Left renal pelvis (tissue), 4 donors: ENCODE measurements at regions not wholly inside any gene's neighbourhood (a gene's known extent, or its start where the extent isn't known, plus 50 kb on each side); places are given as distances from the start of the nearest gene placed in this dataset.

Source experiments
- DNase-seq, 4 donors: peaks; one replicate each; pipeline ENCODE4 v3.0.0-alpha.2; 2013; ENCODE audit warnings: low read depth in 4 of 4, low spot score in 3 of 4

DNA sequence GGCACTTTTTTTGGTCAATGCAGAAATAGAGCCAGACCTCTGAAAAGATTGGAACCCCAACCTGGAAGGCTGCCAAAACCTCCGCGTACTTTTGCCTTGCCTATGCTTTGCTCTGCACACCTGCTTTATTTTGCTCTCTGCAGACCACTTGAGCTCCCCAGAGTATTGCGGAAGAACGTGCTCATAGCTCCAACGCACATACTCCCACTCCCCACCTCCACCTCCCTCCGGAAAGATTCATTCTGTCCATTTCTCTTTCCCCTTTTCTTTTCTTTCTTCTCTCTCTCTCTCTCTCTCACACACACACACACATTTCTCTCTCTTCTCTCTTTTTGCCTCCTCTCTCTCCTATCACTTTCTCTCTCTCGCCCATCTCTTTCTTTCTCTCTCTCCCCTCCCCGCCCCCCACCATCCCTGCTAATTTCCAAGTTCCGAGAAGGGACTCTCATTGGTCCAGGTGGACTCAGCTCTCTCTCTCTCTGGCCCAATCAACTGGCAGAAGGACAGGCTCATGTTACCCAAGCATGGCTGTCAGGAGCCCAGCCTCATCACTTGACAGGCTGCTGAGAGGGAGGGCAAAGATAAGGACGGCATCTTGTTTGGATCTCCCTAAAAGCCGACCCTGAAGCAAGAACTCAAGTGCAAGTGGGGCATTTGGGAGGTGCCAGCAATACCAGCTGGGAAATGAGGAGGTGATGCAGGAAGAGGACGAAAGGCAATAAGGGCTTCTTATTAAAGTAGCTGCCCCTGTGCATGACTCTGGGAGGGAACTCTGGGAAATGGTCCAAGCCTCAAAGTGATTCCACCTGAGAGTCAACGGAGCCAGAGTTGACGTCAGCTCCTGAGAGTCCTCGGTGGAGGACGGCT is 246.1 kb downstream of the LY86 start:
- no peak for DNase-seq

DNA sequence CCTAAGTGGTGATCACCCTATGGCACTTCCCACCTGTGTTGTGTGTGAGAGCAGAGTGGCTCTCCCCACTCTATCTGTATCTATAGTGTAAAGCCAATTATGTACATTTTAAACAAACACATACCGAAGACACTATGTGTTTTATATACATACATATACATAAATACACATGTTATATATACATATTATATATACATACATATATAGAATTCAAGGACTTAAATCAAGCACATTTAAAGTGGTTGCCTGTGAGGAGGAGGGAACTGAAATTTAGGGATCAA is 246.6 kb downstream of the LY86 start:
- DNase-seq: no peak

DNA sequence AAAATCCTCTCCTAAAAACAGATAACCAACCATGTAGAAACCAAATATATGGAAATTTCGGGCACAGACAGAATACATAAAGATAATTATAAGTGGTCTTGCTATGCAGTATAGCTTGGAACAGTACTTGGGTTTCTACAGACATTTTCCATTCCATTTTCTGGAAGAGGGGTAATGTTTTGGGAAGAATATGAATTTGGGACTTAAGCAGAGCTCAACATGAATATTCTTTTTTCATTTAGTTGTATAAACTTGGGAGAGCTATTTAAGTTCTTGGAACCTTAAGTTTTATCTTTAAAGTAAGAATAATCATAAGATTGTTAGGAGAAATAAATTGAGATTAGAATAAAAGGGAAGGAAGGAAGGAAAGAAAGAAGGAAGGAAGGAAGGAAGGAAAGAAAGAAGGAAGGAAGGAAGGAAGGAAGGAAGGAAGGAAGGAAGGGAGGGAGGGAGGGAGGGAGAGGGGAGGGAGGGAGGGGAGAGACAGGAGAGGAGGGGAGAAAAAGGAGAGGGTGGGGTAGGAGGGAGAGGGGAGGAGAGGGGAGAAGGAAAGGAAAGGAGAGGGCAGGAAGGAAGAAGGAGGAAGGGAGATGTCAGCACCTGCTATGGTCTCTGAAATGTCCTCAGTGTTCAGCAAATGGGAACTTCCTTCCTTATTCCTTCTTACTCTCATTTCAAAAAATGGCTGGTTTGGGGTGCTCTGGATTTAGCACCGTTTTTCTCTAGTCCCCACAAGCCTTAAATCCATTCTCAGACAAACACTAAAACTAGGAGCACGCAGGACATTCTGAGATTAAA is 248.3 kb downstream of the LY86 start:
- DNase-seq: no peak

- no peak for DNase-seq
These were observed 249.1 kb downstream of the LY86 start for GRCh38 chr6:6837541-6838080.

DNA sequence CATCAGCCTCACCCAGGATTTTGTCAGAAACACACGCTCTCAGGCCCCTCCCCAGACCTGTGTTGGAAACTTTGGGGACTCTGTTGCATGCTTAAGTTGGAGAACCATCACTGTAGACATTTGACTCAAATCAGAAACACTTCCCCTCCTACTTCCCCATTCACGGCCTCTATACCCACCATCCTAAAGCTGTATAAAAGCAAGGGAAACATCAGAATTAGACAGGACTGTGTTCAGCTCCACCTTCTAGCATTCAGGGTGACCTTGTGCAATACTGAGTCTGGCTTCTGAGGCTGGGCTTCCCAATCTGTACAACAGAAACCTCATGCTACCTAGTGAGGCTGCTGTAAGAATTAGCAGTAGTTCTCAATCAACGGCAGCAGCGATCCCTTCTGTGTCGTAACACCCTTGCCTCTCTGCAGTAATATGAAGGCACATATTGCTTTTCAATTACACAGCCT is 252.3 kb downstream of the LY86 start:
- no peak for DNase-seq

- DNase-seq: no peak
These were observed 253.1 kb downstream of the LY86 start for GRCh38 chr6:6841571-6841970.

DNA sequence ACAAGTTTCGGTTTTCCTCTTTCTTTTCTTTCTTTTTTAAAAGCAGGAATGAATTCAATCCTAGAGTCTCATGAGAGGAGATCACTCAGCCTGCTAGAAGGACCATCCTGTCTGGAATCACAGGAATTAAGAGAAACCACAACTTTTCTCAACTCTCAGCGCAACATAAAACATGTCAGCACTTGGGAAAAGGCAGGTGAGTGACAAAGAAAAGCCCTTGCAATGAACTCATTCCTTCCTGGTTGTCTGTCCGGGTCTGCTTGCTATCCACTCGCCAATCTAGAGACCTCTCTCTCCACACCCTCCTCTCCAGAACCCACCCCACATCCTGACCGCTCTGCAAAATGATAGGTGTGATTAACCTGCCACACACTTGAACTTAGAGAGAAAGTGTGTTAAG is 253.8 kb downstream of the LY86 start:
- DNase-seq: no peak

GRCh38 chr6:6843057-6843627 is 254.6 kb downstream of the LY86 start:
- DNase-seq: no peak

GRCh38 chr6:6843777-6844176 is 255.3 kb downstream of the LY86 start:
- DNase-seq: no peak

DNA sequence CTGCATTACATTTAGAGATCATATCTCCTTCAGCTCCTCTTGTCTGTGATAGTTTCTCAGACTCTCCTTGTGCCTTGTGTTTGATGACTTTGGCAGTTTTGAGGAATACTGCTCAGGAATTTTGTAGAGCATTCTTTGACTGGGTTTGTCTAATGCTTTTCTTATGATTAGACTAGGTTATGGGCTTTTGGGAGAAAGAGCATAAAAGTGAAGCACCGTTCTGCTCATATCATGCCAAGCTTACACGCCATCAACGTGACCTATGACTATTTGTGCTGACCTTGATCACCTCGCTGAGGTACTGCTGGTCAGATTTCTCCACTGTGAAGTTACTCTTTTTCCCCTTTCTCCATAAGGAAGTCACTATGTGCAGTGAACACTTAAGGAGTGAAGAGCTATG is 256.0 kb downstream of the LY86 start:
- no peak for DNase-seq

DNA sequence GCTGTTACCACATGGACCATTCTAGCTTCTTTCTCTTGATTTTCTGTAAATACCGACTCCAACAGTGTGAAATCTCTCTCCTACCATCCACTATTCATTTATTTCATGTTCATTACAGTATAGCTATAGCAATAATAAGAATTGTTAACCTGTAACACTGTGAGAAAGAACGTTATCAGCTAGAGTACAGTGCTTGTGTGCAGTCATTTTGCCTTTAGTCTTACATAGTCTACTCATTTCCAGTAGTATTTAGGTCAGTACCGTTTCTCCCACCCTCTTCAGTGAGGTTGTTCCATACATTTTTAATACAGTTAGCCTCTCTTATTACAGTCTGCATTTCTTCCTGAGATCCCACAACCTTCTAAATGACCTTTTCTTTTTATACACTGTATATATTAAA is 257.1 kb downstream of the LY86 start:
- no peak for DNase-seq

GRCh38 chr6:6847591-6847990 is 259.1 kb downstream of the LY86 start:
- no peak for DNase-seq

DNA sequence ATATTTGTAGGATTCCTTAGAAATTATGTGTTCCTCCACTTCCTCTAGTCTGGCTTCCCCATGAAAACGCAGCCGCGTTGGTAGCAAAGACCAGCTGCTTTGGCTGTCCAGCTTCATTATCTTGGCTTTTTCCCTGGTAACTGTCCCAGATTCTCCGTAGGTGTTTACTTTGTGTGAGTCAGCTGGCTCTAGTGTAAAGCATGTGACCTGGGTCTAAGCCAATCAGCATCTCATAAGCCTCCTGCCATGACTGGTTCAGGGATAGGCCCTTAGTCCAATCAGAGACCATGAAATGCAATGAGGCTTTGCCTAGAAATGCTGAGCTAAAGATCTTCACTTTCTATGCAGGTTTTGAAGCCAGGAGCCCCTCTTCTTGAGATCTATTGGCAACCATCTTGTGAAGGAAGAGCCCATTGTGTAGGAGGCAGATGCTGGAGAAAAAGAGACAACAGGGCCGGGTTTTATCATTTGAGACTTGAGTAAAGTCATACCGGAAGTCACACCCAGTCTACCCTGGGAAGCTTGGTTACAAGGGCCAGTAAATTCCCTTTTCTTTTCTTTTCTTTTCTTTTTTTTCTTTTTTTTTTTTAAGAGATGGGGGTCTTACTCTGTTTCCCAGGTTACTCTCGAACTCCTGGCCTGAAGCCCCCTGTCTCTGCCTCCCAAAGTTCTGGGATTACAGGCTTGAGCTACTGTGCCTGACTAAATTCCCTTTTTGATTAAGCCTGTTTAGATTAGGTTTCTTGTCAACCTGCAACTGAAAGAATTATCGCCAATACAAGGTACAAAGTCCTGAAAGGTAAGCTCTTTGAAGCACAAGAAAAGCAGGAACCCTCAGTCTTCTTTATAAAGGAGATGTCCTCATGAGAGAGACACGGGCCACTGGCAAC is 256.5 kb upstream of the RREB1 start:
- DNase-seq: no peak

DNA sequence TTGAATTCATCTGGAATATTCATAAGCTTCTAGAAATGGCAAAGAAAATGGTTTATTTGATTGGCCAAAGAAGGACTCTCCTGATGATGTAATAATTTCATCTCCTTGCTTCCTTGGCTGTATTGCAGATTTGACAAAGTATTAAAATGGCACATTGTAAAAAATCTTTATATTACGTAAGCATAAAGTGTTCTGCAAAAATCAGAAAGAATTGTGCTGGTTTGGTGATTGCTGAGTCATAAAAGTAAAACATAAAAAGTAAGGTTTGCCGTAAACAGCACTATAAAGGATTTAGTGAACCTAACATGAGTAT is 255.9 kb upstream of the RREB1 start:
- DNase-seq: no peak

DNA sequence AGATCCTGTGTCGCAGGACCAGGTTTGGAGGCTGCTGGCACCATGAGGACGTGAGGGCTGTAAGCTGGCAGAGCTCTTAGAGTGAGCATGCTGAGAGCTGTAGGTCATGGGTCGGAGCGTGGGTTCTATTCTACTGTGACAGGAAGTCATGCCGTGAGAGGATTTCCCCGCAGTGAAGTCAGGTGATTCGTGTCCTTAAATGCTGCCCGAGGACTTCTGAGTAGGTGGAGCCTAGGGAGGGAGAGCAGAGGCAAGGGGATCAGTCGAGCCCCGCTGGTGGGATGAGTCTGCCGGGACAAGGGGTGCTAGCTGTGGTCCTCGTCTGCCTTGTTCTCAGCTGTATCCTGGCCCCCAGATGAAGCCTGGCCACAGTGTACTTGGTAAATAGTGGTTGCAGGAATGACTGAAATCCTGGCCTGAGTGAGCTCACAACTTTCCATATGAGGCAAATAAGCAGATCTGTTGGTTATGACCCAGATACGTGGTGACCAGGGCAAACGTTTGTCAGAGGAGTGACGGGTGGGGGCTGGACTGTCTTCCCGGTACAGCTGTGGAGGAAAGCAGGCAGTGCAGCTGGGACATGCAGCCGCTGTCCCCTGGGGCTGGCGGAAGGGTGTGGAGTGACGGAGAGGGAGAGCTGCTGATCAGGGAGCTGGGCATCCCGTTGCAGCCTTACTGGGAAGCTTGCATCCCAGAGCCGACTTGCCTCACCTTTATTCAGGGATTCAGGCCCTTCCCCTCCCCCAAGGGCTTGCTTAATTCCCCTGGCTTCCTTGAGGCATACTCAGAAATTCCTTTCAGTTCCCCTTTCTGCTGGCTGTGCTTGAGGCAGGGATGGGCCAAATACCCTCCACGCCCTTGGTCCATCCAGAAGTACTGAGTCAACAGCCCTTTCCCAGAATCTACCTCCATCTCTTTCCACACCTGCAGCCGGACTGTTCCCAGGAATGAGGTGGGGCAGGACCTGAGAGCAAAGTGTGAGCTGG is 250.9 kb upstream of the RREB1 start:
- DNase-seq: no peak

DNA sequence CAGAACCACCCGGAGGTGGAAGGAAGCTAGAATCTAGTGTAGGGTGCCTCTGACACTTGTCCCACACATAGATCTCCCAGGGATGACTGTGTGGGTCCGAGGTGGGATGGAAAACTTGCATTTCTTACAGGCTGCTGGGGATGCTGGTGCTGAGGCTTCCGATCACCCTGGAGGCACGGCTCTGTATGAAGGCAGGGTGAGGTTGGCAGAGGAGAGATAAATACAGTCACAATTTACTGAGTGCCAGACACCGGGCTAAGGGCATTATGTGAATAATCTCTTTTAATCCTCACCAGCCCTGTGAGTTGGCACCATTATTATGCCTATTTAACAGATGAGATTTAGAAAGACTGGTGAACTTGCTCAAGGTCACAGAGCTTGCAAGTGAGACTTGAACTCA is 250.2 kb upstream of the RREB1 start:
- DNase-seq: no peak

DNA sequence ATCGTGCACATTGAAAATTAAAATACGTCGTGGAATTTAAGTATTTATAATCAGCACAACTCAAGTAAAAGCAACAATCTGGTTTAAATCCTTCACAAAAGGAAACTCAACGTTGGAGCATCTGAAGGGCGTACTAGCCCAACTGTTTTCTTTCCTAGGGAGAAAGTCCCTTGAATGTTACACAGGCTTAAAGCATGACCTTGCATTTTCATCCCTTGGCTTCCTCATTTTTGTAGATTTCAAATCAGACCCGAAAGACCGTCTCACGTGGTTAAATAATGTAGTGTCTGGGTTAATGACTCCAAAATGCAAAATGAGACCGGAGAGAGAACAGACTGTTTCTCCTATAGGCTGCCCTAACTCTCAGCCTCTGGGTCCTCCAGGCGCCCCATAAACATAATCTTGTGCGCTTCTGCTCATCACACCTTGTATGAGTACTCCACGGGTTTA is 249.2 kb upstream of the RREB1 start:
- DNase-seq: no peak

DNA sequence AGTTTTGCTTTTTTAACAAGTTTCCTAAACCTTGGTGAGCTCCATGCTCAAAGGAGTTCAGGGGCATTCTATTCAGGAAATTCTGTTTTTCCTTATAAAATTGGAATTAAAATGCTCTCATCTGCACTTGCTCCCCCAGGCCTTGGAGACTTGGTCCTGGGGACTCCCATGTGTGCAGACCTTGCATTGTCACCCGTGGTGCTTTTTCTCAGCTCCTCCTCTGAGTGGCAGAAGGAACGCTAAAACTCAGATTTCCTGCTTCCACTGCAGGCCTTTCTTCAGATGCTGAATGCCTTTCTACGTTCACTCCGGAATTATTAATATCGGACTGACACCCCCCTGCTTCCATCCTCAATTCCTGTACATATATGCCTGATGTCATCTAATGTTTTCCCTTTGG is 248.7 kb upstream of the RREB1 start:
- DNase-seq: no peak

DNA sequence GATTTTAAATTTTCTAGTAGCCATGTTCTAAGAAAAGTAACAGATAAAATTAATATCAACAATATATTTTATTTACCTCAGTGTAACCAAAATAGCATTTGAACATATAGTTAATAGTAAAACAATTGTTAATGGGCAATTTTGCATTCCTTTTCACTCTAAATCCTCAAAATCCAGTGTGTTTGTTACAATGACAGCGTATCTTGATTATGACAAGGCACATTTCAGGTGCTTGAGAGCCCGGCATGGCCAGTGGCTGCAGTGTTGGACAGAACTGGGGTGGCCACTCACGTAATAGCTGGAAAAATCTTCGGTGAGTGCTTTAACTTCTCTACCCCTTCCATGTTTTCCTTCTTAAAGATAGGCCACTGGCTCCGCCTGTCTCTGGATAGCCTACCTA is 248.0 kb upstream of the RREB1 start:
- DNase-seq: no peak
